GM18867 (cell line): ENCODE measurements at regions not wholly inside any gene's neighbourhood (a gene's known extent, or its start where the extent isn't known, plus 50 kb on each side); places are given as distances from the start of the nearest gene placed in this dataset.
"Not testable (repeated sequence)": the region's sequence is repeated elsewhere in the genome, so short reads cannot be mapped to it uniquely, and the experiment has no call there.

Source experiments
- ATAC-seq: cut with Tn5 transposase; IDR thresholded peaks from one replicate; pipeline ENCODE4 v1.9.1; 2021; ENCODE audit warnings: mild to moderate bottlenecking, moderate library complexity; ENCODE audit not compliant: unreplicated experiment

DNA sequence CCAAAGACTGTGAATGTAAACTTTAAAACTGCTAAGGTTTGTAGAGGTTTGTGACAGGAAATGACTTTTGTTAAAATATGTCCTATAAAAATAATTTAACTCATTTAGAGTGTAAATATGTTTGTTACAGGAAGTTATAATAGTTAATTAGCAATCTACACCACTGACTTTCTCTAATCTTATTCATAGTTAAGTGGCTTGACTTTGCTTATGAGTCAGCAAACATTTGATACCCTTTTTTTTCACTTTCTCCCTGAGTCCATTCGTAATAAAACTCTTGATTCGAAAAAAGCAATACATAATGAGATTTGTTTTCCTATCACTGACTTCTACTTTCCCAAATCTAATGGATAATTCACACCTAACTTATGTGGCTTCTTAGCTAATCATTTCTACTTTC, 317.7 kb upstream of the SEMA3C start:
- ATAC-seq: no peak

DNA sequence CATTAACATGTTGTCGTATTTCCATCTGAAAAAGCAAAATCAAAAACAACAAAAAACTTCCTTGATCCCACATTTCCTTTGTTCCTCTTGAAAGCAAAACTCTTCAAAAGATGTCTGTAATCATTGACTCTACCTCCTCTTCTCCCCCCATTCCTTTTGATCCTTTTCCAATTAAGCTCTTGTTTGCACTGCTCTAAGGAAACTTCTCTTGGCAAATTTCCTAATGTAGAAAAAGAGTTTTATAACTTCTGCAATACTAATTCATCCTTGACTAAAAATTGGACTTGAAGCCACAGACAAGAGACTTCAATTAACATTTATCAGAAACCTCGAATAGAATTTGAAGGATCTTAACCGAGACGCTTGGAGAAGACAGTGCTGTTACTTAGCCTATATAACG, 317.1 kb upstream of the SEMA3C start:
- no peak for ATAC-seq

DNA sequence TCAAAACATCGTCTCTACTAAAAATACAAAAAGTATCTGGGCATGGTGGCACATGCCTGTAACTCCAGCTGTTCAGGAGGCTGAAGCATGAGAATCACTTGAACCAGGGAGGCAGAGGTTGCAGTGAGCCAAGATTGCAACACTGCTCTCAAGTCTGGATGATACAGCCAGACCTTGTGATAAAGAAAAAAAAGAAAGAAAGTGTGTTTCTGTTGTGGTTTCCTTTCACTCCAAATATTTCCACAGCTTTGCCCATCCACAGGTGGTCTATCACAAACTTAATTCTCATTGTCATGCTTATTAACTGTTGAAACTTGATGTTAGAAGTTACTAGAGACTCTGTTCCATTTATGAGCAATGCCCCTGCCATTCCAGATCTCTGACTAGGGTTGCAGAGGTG, 316.0 kb upstream of the SEMA3C start:
- ATAC-seq: no peak

DNA sequence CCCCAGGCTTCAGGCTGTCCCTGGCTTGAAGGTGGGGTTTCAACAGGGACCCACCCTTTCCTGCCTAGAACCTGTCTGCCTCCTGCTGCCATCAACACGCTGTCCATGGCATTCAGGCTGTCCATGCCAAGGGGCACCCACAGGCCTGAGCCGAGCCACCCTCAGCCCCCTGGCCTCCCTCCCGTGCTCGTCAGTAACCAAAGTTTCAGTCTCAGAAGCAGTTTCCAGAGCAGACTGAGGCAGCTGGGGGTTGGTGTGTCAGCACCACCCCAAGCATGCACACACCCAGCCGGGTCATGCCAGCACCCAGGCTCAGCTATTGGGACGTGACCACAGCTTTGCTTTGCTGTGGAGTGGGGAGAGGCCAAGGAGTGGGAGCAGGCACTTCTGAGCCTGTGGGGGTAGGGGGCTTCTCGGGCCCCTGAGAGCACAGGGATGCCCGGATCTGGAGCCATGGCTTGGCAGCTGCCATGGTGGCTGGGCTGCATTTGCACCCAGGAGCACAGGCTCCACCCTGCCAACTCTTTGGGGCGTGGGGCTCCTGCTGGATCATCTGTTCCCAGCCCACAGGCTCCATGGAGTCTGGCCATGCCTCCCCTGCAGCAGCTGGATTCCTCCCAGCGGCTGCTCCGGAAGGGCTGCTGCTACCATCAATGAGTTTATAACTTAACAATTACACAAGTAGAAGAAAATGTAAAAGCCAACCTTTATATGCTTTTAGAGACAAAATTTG, 314.5 kb upstream of the SEMA3C start:
- no peak for ATAC-seq

DNA sequence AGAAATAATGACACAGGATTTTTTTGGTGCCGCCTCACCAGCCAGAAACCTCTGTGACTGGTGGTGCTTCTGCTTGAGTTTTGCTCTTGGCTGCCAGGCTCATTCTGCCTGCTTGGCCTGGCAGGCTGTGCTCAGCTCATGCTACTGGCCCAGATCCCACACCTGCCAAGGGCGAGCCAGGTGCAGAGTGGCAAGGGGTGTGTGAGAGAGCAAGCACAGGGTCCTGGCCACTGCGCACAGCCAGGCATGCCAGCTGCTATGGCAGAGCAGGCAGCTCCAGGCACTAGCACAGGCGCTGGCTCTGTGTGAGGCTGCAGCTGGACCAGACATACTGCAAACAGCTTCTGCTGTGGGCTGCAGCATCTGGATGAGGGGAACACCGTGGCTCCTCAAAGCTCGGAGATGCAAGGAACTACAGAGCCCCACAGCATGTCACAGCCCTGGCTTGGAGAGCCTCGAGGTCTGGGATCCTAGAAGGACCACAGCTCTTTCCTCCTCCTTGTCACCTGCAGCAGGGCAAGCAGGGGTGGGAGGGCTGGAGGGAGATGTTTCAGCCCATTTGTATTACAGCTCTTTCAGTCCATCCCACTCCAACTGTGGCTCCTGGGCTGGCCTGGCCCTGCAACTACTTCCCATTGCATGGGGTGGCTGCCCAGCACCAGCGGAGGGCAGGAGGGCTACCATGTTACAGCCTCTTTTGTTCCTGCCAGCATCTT, 313.4 kb upstream of the SEMA3C start:
- ATAC-seq: no peak

DNA sequence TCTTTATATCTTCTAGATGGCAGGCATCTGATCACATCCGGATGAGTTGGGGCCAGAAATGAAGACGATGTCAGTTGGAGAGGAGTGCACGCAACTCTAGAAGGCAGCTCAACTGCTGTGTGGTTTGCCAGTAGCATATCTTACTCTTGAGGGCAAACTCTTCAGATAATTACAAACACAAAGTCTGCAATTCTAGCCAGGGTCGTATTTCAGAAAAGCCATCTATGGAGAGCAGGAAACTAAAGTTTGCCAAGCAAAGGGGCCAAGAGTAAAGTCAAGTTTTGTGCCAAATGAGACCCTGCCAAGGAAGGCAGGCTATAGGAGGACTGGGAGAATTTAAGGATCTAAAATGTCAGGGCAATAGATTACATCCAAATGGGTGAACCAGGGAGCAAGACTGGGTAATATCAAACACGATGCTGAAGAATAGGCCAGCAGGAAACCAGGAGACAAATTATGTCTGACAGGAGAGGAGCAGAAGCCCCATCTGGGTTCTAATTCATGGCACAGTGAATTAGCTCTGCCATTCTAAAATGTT, 312.5 kb upstream of the SEMA3C start:
- no peak for ATAC-seq

DNA sequence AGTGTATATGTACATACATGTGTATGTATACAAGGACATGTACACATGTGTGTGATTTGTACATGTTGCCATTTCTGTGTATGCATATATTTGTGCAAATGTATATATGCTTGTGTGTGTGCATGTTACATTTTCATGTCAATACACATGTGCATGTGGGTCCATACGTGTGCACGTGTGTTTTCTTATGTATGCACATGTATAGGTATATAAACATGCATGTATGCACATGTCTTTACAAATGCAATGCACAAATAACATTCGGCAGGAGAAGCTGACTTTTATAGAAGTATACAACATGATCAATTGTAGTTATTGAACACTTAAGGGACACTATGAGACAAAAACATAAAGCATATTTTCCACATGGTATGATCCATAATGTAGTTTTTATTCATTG, 307.4 kb upstream of the SEMA3C start:
- ATAC-seq: no peak

DNA sequence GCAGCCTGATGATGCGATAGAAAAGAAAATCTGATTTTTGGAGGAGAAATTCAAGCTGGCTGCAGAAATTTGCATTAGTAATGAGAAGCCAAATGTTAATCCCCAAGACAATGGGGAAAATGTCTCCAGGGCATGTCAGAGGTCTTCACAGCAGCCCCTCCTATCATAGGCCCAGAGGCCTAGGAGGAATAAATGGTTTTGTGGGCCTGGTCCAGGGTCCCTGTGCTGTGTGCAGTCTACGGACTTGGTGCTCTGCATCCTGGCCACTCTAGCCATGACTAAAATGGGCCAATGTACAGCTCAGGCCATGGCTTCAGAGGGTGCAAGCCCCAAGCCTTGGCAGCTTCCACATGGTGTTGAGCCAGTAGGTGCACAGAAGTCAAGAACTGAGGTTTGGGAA, 303.8 kb upstream of the SEMA3C start:
- not testable (repeated sequence) for ATAC-seq

DNA sequence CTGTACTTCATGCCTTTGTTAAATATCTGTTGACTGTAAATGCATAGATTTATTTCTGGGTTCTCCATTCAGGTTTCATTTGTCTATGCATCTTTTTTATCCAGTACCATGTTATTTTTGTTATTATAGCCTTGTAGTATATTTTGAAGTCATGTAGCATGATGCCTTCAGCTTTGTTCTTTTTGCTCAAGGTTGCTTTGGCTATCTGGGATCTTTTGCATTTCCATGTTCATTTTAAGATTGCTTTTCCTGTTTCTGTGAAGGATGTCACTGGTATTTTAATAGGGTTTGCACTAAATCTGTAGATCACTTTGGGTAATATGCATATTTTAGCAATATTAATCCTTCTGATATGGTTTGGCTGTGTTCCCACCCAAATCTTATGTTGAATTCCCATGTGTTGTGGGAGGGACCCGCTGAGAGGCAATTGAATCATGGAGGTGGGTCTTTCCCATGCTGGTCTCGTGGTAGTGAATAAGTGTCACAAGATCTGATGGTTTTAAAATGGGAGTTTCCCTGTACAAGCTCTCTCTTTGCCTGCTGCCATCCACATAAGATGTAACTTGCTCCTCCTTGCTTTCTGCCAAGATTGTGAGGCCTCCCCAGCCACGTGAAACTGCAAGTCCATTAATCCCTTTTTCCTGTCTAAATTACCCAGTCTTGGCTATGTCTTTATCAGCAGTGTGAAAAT, 302.8 kb upstream of the SEMA3C start:
- ATAC-seq: no peak

DNA sequence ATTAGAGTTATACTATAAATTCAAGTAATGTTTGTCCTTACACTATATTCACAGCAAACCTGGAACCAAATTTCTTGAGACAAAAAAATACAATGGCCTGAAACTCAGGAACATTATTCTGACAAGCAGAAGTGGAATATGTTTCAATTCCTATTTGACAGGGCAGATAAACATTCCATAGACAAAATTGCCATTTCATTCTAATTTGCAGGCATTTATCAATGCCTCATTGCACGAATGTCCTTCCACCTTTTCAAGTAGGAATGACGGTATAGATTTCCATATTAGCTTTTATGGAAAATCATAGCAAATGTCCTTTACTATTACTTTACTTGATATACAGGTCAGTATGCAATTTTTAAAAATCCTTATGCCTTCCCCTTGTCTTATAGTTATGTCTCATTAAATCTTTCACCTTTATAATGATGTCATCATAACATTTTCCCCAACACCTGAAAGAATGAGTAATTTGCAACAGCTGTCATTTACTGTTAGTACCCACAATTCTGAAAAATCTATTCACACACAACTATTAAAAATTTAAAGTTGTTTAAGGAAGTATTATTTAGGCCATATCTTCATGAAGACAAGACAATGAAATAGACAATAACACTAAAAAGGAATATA, 299.7 kb upstream of the SEMA3C start:
- ATAC-seq: no peak

DNA sequence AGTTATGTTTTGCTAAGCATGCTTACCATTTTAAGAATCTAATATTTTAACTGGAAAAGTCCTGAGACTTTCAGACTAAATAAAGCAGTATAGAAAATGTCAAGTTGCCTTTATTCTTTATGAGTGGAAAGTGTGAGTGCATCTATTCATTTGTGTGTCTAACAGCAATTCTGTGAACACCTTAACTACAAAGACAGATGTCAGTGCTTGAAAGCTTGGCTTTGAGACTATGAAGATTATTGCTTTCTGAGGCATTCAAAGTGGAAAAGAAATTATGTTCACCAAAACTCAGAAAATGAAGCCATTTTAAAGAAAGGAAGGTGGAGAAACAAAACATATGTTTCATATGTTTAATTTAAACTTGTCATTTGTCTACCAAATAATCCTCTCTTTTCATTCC, 294.5 kb upstream of the SEMA3C start:
- no peak for ATAC-seq

DNA sequence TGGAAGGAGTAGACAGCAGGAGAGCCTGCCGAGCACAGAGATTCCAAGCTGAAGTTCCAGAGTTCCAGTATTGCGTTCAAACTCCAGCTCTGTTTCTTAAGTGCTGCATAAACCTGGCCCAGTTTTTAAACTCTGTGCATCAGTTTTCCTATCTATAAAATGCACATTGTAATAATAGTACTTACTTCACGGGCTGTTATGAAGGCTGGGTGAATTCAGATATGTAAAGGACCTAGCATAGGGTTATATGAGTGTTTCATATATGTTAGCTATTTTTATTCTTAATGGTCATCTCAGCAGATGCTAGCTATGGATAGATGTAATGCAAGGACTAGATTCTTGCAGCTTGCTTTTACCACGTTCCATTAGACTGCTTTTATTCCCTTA, 293.1 kb upstream of the SEMA3C start:
- no peak for ATAC-seq

DNA sequence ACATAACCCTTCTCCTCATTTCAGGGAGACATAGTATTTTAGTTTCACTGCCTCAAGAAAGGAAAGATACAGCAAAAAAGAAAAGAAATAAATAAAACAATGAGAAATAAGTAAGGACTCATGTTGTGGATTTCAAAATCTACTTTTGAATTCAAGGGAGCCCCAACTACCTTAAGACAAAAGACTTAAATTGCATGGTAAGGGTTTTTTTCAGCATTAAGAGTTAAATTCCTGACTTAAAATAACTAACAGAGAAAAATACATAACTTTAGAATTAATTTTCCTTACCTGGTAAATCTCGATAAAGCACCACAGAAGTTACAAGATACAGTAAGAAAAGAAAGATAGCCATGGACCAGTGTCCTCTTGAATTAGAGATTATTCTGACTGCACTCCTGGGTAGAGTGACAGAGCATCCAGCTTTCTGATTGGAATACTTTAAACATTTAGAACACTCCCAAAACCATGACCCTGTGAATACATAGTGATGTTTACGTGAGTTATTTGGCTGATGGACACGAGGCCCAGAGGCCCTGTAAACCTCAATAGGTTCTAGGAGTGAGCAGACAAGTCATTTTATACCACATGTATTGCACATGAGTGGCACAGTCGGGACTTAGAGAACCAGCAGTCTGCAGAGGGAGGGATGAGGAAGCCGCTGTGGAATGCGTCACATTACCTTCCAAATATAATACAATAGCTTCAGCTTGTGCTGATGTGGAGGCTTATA, 292.5 kb upstream of the SEMA3C start:
- ATAC-seq: no peak

DNA sequence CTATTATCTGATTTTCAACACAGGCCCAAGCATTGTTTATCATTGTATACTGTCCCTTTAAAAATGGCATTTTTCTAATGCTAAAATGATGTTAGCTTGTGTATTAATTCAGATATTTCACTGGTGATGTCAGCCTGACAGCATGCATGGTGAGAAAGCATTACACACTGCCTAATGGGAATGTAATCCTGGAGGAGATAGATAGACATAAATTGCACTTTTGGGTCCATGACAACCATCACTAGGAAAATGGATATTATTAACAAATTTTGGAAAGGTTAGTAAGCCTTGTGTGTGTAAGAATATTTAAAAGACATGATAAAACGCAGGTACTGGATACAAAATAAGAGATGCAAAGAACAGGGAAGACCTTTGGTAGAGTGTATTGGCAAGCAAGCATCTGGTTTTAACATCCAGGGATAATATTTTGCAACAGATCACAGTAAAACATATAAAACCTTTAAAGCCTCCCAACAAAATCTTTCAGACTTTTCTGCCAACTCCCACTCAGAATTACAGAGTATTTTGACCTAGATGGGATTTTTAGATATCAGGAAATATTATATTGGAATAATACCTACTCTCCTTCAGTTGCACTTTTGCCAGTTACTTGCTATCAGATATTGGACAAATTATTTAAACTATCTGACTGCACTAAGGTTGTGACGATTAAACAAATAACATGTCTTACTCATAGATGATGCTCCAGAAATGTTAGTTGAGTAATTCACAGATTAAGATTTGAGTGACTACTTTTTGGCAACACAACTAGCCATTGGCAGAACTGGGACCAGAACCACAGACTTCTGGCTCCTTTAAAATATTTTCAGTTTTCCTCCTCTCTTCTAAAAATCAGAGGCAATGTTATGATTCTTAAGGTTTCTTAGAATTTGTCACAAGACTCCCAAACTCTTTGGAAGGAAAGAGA, 291.6 kb upstream of the SEMA3C start:
- no peak for ATAC-seq

DNA sequence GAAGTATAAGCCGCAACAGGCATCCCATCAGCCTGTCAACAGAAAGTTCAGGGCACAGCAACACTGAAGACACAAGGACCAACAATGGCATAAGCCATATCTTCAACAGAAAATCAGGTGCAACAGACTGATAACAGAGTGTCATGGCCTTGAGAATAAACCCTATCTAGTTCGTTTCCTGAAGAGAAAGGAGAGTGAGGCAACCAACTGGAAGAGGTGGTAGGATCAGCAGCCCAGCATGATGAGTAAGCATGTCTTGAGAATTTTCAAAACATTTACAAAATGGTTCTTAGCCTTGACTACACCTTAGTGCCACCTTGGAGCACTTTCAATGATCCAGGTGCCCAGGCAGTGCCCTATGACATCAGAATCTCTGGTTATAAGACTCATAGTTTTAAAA, 290.2 kb upstream of the SEMA3C start:
- ATAC-seq: no peak

DNA sequence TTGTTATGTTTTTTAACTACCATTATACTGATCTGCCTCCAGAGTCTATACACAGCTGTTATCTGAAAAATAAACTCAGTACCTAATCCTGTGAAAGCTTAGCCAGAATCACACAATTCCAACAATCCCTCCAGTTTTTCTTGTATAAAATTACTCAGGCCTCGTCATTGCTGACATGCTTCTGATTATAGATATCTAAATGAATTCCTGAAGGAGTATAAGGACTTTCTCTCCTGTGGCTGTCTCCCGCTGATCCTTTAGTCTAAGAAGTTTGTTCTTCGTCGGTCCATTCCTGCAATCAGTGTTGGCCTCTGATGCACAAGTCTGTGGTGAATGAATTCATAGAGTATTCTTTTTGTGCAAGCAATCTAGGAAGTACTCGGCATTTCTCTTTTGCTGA, 288.9 kb upstream of the SEMA3C start:
- no peak for ATAC-seq

DNA sequence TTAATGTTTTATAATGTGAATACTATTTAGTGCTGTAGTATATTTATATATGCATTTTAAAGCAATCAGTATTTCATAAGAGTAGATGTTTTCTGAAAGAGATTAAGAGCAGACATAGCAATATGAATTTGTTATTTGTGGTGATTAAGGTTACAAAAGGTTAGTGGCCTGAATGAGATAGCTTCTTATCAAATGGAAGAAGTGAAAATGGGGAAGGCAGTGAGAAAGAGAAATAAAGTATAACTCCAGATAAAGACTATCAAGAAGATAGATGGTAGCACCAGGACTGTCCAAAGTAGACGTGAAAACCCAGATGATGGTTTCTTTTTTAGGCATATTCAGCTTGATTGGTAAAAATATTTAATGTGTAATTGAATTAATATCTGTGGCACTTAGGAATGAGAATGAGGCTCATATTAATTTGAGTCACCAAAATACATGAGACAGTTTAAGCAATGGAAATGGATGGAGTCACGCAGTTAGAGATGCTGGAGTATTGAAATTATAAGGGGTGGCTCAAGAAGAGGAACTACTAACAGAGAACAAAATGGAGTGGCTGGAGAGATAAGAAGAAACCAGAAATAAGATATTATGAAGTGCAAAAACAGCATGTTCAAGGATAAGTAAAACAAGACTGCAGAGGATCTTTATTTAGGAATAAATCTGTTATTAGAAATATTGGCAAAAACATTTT, 288.0 kb upstream of the SEMA3C start:
- ATAC-seq: no peak

DNA sequence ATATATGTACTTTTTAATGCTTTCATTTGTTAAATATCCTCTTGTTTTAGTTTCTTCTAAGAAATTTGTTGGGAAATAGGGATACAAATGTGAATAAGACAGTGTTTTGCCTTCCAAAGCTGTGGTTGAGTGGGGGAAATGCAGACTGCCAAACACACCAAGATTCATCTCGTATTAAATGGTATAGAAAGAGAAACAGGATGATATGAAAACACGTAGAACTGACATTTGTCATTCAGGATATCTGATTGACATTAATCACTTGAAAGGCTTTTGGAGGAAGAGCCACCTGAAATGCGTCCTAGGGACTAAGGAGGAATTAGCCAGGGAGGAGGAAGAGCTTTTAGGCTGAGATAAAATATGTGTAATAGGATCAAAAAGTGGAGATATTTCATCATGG, 287.4 kb upstream of the SEMA3C start:
- ATAC-seq: no peak

DNA sequence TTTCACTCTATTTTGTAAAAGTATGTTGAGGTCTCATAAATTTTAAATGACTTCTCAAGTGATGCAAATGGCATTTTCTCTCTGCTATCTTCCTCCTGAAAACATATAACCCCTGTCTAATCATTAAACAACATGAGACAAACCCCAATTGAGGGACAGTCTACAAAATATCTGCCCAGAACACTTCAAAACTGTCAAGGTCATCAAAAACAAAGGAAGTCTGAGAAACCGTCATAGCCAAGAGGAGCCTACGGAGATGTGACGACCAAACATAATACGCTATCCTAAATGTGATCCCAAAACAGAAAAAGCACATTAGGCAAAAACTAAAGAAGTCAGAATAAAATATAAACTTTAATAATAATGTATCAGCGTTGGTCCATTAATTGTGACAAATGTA, 282.3 kb upstream of the SEMA3C start:
- ATAC-seq: no peak
